PC-3 (cell line): ENCODE measurements at regions not wholly inside any gene's neighbourhood (a gene's known extent, or its start where the extent isn't known, plus 50 kb on each side); places are given as distances from the start of the nearest gene placed in this dataset.

ENCODE experiments used
- CTCF ChIP-seq: fragments of 300-600 bp; sonication (generic); conservative IDR thresholded peaks from 2 replicates; pipeline ENCODE4 v1.5.1; 2017; ENCODE audit warnings: antibody characterized with exemption, low read depth, mild to moderate bottlenecking, low read length
- EZH2 ChIP-seq: fragments of 300-600 bp; sonication (generic); IDR thresholded peaks from one replicate; pipeline ENCODE4 v1.6.1; 2017; ENCODE audit warnings: antibody characterized with exemption, mild to moderate bottlenecking, low read length; ENCODE audit not compliant: unreplicated experiment
- EZH2phosphoT487 ChIP-seq: fragments of 300-600 bp; sonication (generic); IDR thresholded peaks from 2 replicates; pipeline ENCODE4 v1.6.1; 2018; ENCODE audit warnings: mild to moderate bottlenecking, antibody characterized with exemption, low read length, borderline replicate concordance

- TF ChIP-seq CTCF, result no peak
- TF ChIP-seq EZH2phosphoT487, result no peak
- TF ChIP-seq EZH2, result no peak
Measured at GRCh38 chr5:104178066-104178465, 615.5 kb upstream of the NUDT12 start.
